ENCODE measurements at regions not wholly inside any gene's neighbourhood (a gene's known extent, or its start where the extent isn't known, plus 50 kb on each side); places are given as distances from the start of the nearest gene placed in this dataset.
A peak's percentile ranks its signal among the peaks of the same experiment; 100 is the strongest.
"Not testable (repeated sequence)": the region's sequence is repeated elsewhere in the genome, so short reads cannot be mapped to it uniquely, and the experiment has no call there.

- intact Hi-C loops (cut with DNase I) = no loop called here
- peak in 8 of 42 donors; percentile 4 to 39 (median 17) for DNase-seq
Observed at GRCh38 chr3:117045143-117045542, 335.6 kb downstream of the TUSC7 start.

- intact Hi-C loops (cut with DNase I) = no loop called here
Observed at GRCh38 chr3:117047951-117048705, 338.5 kb downstream of the TUSC7 start.

GRCh38 chr3:117052395-117052794 is 342.8 kb downstream of the TUSC7 start:
- DNase-seq = no peak
- intact Hi-C loops (cut with DNase I) = loop anchor here (10.0 kb wide), 1 partner anchor 392 kb away; no protein-coding TSS in a partner anchor

More at GRCh38 chr3:117047951-117048705, 338.5 kb downstream of the TUSC7 start:
- DNase-seq = no peak

GRCh38 chr3:117054556-117054955 is 345.0 kb downstream of the TUSC7 start:
- DNase-seq = no peak
- intact Hi-C loops (cut with DNase I) = loop anchor here (10.0 kb wide), 1 partner anchor 390 kb away; no protein-coding TSS in a partner anchor

GRCh38 chr3:117056946-117057345 is 347.4 kb downstream of the TUSC7 start:
- intact Hi-C loops (cut with DNase I) = loop anchor here (10.0 kb wide), 1 partner anchor 388 kb away; no protein-coding TSS in a partner anchor
- DNase-seq = not testable (repeated sequence)

- DNase-seq = peak in 6 of 42 donors; percentile 7 to 49 (median 33)
- intact Hi-C loops (cut with DNase I) = loop anchor here (10.0 kb wide), 1 partner anchor 385 kb away; no protein-coding TSS in a partner anchor
Observed at GRCh38 chr3:117059067-117059955, 349.7 kb downstream of the TUSC7 start.

- intact Hi-C loops (cut with DNase I) = loop anchor here (10.0 kb wide), 1 partner anchor 385 kb away; no protein-coding TSS in a partner anchor
- no peak for DNase-seq
Observed at GRCh38 chr3:117059956-117060270, 350.3 kb downstream of the TUSC7 start.

- intact Hi-C loops (cut with DNase I) = no loop called here
- no peak for DNase-seq
Observed at GRCh38 chr3:117063930-117064329, 354.4 kb downstream of the TUSC7 start.

- no peak for DNase-seq
- intact Hi-C loops (cut with DNase I) = no loop called here
Observed at GRCh38 chr3:117068301-117068700, 358.7 kb downstream of the TUSC7 start.

- intact Hi-C loops (cut with DNase I) = no loop called here
- peak in 15 of 42 donors; percentile 4 to 73 (median 34) for DNase-seq
Observed at GRCh38 chr3:117074826-117075225, 365.2 kb downstream of the TUSC7 start.

- intact Hi-C loops (cut with DNase I) = no loop called here
- DNase-seq = no peak
Observed at GRCh38 chr3:117079997-117080396, 370.4 kb downstream of the TUSC7 start.

GRCh38 chr3:117080872-117081271 is 371.3 kb downstream of the TUSC7 start:
- no peak for DNase-seq
- intact Hi-C loops (cut with DNase I) = no loop called here

- intact Hi-C loops (cut with DNase I) = no loop called here
Observed at GRCh38 chr3:117084277-117084676, 374.7 kb downstream of the TUSC7 start.

GRCh38 chr3:117084739-117085270 is 375.2 kb downstream of the TUSC7 start:
- DNase-seq = no peak
- intact Hi-C loops (cut with DNase I) = no loop called here

More at GRCh38 chr3:117084277-117084676, 374.7 kb downstream of the TUSC7 start:
- no peak for DNase-seq

GRCh38 chr3:117091676-117092075 is 382.1 kb downstream of the TUSC7 start:
- intact Hi-C loops (cut with DNase I) = no loop called here
- DNase-seq = no peak

GRCh38 chr3:117096549-117096948 is 387.0 kb downstream of the TUSC7 start:
- intact Hi-C loops (cut with DNase I) = no loop called here
- DNase-seq = no peak

GRCh38 chr3:117097351-117097750 is 387.8 kb downstream of the TUSC7 start:
- intact Hi-C loops (cut with DNase I) = no loop called here
- DNase-seq = no peak

GRCh38 chr3:117101697-117102096 is 392.1 kb downstream of the TUSC7 start:
- DNase-seq = no peak
- intact Hi-C loops (cut with DNase I) = no loop called here

- DNase-seq = no peak
- intact Hi-C loops (cut with DNase I) = no loop called here
Observed at GRCh38 chr3:117102426-117102825, 392.8 kb downstream of the TUSC7 start.

GRCh38 chr3:117103675-117104074 is 394.1 kb downstream of the TUSC7 start:
- intact Hi-C loops (cut with DNase I) = no loop called here
- no peak for DNase-seq
